ENCODE measurements at regions not wholly inside any gene's neighbourhood (a gene's known extent, or its start where the extent isn't known, plus 50 kb on each side); places are given as distances from the start of the nearest gene placed in this dataset.

DNA sequence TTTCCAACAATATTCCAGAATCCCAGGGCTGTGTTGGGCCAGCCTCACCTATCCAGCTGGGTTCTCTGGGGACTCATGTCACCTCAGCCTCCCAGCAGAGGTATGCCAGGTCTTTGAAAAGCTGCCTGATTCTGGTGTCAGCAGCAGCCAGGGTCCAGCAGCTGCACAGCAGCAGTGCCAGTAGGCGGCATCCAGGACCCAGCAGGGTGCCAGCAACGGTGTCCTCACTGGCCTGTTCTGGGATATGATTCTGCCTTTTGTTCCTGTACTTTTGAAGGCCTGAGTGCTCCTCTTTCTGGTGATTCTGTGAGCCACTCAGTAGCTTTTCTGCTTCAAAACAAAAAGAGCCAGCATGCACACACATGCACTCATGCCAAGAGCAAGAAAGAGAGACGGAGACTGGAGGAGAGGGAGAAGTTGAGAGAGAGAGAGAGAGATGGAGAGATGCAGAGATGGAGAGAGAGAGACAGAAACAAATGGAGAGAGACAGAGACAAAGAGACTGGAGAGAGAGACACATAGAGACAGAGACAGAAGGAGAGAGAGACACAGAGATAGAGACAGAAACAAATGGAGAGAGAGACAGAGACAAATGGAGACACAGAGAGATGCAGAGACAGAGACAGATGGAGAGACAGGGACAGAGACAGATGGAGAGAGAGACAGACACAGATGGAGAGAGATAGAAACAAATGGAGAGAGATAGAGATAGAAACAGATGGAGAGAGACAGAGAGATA is 205.7 kb downstream of the UACA start:
- DNase-seq (ENCODE audit: low spot score in 2 of 2, unreplicated experiment in 2 of 2), result no peak
- TF ChIP-seq, protein P1, sequence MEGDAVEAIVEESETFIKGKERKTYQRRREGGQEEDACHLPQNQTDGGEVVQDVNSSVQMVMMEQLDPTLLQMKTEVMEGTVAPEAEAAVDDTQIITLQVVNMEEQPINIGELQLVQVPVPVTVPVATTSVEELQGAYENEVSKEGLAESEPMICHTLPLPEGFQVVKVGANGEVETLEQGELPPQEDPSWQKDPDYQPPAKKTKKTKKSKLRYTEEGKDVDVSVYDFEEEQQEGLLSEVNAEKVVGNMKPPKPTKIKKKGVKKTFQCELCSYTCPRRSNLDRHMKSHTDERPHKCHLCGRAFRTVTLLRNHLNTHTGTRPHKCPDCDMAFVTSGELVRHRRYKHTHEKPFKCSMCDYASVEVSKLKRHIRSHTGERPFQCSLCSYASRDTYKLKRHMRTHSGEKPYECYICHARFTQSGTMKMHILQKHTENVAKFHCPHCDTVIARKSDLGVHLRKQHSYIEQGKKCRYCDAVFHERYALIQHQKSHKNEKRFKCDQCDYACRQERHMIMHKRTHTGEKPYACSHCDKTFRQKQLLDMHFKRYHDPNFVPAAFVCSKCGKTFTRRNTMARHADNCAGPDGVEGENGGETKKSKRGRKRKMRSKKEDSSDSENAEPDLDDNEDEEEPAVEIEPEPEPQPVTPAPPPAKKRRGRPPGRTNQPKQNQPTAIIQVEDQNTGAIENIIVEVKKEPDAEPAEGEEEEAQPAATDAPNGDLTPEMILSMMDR (IDR thresholded peaks at IDR 0.05; ENCODE audit: unreplicated experiment), result no peak
- Mint-ChIP-seq H3K27me3 (ENCODE audit: low read depth) (peaks cover 8% of the 10 kb centered on the region), H3K4me1 (peaks cover 3% of the 10 kb centered on the region), H3K4me3 (no peak overlapping the region), H3K36me3 (no peaks in the 10 kb centered on the region), H3K27ac (no peak overlapping the region), H3K9me3 (no peaks in the 10 kb centered on the region)

DNA sequence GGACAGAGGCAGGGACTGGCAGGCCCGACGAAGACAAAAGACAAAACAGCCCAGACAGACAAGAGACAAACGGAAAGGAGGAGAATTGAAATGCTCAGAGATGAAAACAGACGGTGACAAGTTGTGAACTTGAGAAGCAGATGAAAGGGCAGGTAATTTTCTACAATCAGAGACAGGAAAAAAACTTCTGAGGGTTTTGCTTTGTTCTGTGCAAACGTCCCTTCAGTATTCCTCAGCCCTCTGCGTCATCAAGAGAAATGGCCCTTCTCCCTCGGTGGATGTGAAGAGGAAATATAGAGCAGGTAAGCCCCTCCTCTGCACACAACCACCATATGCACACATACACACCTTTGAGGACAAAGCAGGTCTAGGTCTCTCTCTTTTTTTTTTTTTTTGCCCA is 206.6 kb downstream of the UACA start:
- DNase-seq (ENCODE audit: low spot score in 2 of 2, unreplicated experiment in 2 of 2), result no peak
- H3K4me1 Mint-ChIP-seq, result peaks cover 2% of the 10 kb centered on the region
- H3K9me3 Mint-ChIP-seq, result peaks cover 5% of the 10 kb centered on the region
- H3K27me3 Mint-ChIP-seq (ENCODE audit: low read depth), result peaks cover 5% of the 10 kb centered on the region
- TF ChIP-seq, protein P1 (IDR thresholded peaks at IDR 0.05; ENCODE audit: unreplicated experiment), result no peak
- no peaks in the 10 kb centered on the region for H3K36me3 Mint-ChIP-seq
- no peak overlapping the region for H3K27ac Mint-ChIP-seq
- H3K4me3 Mint-ChIP-seq, result no peak overlapping the region

DNA sequence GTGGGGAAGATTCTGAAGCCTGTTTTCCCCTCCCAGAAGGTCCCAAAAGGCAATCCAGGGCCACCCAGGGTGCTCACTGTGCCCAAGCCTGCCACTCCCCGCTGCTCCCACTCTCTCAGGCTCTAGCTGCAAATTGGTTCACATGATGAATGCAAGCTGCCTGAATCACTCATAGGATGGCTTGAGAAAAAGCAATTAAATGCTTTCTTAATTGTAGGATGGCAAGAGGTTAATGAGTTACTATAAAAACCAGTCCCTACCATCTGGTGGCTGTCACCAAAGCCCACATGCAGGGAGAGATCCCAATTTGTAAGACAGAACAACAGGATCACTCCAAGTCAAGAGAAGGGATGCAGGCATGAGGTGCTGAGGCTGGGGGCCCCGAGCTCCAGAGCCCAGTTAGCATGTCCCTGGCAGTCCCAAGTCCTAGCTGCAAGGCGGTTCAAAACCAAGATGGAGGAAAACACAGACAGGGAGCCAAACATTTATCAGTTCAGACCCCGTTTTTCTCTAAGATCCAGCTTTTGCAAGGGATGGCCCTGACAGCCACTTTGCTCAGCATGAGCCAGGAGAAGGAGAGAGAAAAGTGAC is 207.1 kb downstream of the UACA start:
- H3K4me3 Mint-ChIP-seq, result no peak overlapping the region
- TF ChIP-seq, protein P1 (IDR thresholded peaks at IDR 0.05; ENCODE audit: unreplicated experiment), result no peak
- no peaks in the 10 kb centered on the region for H3K36me3 Mint-ChIP-seq
- H3K9me3 Mint-ChIP-seq, result peaks cover 7% of the 10 kb centered on the region
- H3K4me1 Mint-ChIP-seq, result peaks cover 2% of the 10 kb centered on the region
- H3K27me3 Mint-ChIP-seq (ENCODE audit: low read depth), result peaks cover 5% of the 10 kb centered on the region
- no peak overlapping the region for H3K27ac Mint-ChIP-seq
- peak in 1 of 2 experiments; percentile 7 for DNase-seq (ENCODE audit: low spot score in 2 of 2, unreplicated experiment in 2 of 2)

DNA sequence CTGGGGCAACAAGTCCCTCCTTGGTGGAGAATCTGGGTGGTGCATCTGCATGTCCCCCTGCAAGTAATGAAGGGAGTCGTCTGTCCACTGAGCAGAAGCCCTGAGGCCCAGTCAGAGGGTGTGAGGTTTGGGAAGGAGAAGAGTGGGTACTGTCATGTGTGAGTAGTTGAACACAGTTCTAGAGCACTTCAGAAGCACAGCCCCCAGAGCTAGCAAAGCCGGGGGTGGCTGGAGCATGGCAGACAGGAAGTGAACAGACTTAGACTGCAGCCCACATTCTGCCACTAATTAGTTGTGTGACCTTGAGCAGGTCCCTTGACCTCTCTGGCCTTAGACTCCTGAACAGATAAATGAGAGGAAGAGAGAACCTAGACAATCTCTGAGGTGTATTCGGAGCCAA is 207.6 kb downstream of the UACA start:
- Mint-ChIP-seq H3K36me3 (no peaks in the 10 kb centered on the region), H3K27ac (no peak overlapping the region), H3K9me3 (peaks cover 7% of the 10 kb centered on the region), H3K4me3 (no peak overlapping the region), H3K27me3 (ENCODE audit: low read depth) (peaks cover 5% of the 10 kb centered on the region), H3K4me1 (peaks cover 2% of the 10 kb centered on the region)
- TF ChIP-seq, protein P1 (IDR thresholded peaks at IDR 0.05; ENCODE audit: unreplicated experiment), result no peak
- peak in 1 of 2 experiments; percentile 21 for DNase-seq (ENCODE audit: low spot score in 2 of 2, unreplicated experiment in 2 of 2)

DNA sequence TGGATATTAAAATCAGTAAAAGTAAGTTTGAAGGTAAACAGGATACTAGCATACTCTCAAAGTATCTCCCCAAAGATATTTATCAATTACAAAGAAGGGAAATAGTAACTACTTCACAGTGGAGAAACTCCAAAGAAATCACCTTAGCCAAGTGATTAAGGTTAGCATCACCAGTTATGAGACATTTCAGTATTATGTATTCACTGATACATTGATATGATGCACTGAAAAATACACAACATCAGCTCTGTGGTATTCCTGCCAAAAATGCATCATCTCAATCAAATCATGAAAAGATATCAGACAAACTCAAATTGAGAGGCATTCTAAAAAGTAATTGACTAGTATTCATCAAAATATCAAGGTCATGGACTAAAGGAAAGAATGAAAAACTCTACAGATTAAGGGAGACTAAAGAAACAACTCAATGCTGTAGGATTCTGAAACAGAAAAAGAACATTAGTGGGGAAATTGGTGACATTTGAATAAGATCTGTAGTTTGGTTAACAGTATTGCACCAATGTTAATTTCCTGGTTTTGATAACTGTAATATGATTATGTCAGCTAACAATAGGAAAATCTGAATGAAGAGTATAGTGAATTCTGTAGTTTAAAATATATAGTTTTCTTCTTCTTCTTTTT is 215.4 kb downstream of the UACA start:
- Mint-ChIP-seq H3K27me3 (ENCODE audit: low read depth) (peaks cover 3% of the 10 kb centered on the region), H3K4me1 (no peaks in the 10 kb centered on the region), H3K36me3 (no peaks in the 10 kb centered on the region), H3K27ac (no peak overlapping the region), H3K9me3 (peaks cover 12% of the 10 kb centered on the region), H3K4me3 (no peak overlapping the region)
- TF ChIP-seq, protein P1 (IDR thresholded peaks at IDR 0.05; ENCODE audit: unreplicated experiment), result no peak
- no peak for DNase-seq (ENCODE audit: low spot score in 2 of 2, unreplicated experiment in 2 of 2)
